Activated T-helper 1 cell treated with Interleukin-2 at 50 U/mL for 16 hours (primary cell): ENCODE measurements at regions not wholly inside any gene's neighbourhood (a gene's known extent, or its start where the extent isn't known, plus 50 kb on each side); places are given as distances from the start of the nearest gene placed in this dataset.
"Not testable (repeated sequence)": the region's sequence is repeated elsewhere in the genome, so short reads cannot be mapped to it uniquely, and the experiment has no call there.

Experiments used
- DNase-seq: peaks from one replicate; pipeline ENCODE4 v3.0.0-alpha.2; 2020; ENCODE audit warnings: low read depth

DNA sequence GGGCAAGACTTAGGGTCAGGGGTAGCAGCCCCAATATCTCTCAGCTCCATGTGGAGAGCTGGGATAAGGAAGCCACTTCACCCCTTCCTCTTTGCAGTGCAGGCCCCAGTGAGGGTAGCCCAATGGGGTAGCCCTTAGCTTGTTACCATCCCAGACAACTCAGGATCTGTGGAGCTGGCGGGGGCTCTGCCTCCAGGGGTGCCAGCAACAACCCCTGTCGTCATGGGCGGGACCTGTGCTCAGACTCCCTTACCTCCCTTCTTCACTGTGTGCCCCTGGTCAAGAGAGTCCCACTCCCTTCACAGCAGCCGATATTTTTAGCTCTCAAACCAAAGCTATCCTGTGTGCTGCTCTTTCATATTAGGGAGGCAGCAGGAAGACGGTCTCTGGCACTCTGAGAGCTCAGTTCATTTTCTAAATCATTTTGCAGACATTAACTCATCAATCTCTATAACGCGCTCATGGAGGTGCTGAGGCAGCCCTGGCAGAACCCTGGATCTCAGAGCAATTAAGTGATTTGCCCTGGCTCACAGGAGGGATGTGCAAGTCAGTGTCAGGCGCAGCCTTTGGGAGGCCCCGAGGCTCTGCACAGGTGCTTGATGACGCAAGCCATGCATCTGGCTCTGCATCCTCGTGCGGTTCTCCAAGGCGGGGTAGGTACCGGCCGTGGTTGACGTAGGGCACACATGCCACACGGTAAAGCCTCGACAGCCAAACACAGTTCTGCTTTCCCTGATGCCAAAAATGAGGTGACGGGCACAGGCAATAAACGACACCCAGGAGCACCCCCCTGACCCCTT, 357.6 kb downstream of the SHANK2 start:
- DNase-seq = no peak

DNA sequence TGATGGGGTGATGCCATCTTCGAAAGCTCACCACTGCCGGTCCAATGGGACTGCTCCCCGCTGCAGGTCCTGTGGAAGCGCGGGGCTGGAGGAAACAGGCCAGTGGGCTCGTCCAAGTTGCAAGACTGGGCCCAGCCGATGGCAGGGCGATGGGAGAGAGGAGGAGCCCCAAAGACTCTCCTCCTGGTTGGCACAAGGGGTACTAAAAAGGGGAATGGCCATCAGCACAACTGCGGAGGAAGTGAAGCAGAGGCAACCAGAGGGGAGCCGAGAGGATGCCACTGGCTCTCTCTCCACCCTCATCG, 357.1 kb downstream of the SHANK2 start:
- no peak for DNase-seq

DNA sequence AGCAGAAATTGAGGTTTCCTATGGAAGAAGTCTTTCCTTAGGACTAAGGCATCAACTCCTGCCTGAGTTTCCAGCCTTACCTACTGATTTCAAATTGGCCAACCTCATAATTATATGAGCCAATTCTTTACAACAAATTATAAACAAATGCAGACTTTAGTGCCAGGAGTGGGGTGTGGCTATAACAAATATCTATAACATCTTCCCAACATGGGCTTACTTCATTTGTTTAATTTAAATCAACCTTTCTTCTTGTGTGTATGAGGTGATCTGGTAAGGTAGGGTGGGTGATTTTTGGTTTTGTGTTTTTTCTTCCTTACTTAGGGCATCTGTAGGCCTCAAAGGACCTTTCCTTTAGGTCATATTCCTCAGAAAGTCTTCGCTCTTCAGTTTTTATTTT, 354.9 kb downstream of the SHANK2 start:
- no peak for DNase-seq

DNA sequence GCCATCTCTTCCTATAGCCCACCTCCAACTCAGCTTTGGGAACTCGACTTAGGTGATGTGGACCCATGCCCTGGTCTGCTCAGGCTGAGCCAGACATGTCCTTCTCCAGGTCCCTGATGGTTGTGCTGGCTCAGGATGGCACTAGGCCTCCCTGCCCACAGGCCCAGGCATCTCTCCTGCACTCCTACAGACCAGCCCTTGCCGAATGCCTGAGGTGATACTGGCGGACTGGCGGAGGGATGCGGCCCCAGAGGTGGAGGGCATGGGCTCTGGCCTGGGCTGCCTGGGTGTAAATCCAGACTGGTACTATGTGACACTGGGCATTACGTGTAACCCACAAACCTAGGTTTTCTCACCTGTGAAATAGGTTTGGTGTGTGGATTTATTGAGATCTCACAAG, 352.8 kb downstream of the SHANK2 start:
- no peak for DNase-seq

DNA sequence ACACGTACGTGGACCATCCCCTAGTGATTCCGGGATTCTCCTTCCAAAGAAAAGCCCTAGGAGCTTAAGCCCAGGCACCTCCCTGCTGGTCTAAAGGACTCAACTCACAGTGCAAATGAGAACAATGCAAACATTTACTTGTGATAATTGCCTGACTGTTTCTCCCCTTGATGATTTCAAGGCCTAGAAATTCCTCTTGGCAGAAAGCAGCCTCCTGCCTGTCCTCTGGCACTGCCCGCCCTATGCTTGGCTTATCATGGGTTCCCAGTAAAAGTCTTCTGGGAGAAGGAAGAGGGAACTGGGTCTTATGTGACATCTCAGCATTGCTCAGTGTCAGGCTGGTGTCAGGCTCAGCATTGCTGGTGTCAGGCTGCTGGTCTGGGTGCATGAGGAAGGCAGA, 351.8 kb downstream of the SHANK2 start:
- DNase-seq = no peak

DNA sequence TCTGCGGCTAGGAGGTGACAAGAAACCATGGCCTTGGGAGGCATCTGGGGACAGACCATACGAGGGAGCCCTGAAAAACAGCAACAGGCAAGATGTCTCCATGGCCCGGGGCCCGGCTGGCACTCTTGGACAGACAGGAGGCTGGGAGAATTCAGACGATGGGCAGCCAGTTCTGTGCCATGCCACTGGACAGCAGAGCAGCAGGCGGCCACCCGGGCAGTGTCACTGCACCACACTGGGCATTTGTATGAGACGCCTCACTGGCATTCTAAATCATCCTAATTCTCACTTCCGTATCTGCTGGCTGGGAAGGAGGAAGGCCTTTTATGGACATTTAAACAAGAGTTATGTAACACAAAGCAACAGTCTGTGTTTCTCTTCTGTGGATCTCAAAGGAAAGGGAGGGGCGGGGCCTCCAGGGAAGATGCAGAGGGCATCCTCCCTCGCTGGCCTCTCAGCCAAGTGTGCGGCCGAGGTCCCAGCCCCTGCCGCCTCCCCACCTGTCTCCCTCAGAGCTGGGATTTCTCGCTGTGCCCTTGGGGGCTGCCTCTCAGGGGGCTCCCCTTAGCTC, 350.3 kb downstream of the SHANK2 start:
- no peak for DNase-seq

DNA sequence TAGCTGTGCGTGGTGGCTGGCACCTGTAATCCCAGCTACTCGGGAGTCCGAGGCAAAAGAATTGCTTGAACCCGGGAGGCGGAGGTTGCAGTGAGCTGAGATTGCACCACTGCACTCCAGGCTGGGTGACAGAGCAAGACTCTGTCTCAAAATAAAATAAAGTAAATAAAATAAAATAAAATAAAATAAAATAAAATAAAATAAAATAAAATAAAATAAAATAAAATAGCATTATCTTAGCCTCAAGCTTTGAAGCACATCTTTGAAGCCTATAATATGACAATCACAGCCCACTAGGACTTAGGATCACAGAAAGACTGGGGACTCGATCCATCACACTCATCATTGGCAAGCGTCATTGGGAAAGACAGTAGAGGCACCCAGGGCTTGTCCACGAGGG, 349.1 kb downstream of the SHANK2 start:
- DNase-seq = not testable (repeated sequence)

DNA sequence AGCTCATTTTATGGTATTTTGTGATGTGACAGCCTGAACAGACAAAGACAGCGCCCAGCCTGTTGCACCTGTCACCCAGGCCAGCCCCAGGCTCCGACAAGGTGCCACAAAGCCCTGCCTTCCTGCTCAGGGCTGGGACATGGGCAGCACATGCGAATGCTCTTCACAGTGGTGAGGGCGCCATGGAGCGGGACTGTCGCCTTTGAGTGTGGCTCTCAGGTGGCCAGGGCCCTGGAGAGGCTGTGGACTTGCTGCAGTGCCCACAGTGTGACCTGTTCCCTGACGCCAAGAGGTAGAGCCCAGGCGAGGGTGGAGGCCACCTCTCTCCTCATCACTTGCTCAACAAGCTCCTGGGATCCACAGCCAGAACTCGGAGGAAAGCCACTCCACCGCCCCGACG, 346.3 kb downstream of the SHANK2 start:
- no peak for DNase-seq

DNA sequence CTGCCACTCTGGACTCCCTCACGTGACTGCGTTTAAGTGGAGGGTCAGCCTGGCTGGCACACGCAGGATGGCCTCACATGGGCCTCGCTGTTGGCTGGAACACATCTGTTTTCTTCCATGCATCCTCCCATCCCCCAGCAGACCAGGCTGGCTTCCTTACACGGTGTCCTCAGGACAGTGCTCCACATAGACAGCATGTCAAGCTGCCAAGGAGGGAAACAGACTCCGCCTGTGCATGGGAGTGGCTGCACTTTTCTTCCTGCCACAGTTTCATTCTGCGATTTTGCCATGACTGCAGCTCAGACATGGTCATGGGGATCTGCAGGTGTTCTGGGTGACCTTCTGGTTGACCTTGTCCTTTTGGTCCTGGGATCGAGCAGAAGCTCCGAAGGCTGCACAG, 344.2 kb downstream of the SHANK2 start:
- no peak for DNase-seq

DNA sequence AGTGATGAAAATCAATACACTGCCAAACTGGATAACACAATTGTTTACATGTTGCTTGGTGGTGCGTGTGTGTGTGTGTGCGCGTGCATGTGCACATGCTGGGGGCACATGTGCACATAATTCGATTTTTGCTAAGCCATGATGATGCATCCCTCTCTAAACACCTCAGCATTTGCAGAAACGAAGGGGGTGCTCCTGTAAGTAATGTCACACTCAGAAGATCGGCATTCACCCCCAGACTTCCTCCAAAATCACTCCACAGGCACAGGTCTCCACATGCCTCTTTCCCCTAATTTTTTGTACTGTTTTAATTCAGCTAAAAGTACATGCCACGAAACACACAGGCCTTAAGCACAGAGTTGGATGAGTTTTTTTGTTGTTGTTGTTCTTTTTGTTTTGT, 341.5 kb downstream of the SHANK2 start:
- no peak for DNase-seq

DNA sequence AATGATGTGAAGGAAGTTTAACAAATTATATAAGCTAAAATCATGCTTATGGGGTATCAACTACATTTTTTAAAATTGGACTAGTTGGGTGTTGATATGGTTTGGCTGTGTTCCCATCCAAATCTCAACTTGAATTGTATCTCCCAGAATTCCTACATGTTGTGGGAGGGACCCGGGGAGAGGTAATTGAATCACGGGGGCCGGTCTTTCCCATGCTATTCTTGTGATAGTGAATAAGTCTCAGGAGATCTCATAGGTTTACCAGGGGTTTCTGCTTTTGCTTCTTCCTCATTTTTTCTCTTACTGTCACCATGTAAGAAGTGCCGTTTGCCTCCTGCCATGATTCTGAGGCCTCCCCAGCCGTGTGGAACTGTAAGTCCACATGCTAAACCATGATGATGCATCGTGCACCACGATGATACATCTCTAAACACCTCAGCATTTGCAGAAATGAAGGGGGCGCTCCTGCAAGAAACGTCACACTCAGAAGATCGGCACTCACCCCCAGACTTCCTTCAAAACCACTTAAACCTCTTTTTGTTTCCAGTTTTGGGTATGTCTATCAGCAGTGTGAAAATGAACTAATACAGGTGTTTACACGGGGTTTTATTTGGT, 340.0 kb downstream of the SHANK2 start:
- no peak for DNase-seq

DNA sequence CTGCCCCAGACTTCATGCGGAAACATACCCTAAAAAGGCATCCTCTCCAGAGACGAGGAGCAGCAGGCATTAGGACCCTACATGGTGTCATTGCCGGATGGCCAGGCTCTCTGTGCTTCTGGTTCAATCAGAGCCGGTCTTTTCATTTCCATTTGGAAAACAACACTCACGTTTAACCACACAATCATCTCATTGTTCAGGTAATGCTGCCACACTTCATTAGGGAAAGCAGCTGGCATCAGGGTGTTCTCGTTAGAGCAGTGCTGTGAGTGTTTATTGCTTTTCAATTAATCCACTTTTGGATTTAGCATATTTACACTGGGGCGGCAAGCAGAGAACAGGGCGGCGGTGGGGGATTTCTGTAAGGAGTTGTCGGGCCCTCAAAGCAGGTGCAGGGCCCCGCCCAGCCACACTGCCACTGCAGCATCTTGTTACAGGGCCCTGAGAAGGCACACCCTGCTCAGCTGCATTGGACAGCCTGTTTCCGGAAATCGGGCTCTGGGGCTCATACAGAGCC, 338.6 kb downstream of the SHANK2 start:
- DNase-seq = no peak

DNA sequence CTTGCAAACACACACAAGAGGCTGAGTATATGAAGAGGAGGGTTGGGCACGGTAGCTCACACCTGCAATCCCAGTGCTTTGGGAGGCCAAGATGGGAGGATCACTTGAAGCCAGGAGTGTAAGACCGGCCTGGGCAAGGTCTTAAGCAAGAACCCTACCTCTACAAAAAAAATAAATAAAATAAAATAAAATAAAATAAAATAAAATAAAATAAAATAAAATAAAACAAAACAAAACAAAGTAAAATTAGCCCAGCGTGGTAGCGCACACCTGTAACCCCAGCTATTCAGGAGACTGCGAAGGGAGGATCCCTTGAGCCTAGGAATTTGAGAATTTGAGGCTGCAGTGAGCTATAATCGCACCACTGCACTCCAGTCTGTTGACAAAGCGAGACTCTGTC, 337.9 kb downstream of the SHANK2 start:
- no peak for DNase-seq

DNA sequence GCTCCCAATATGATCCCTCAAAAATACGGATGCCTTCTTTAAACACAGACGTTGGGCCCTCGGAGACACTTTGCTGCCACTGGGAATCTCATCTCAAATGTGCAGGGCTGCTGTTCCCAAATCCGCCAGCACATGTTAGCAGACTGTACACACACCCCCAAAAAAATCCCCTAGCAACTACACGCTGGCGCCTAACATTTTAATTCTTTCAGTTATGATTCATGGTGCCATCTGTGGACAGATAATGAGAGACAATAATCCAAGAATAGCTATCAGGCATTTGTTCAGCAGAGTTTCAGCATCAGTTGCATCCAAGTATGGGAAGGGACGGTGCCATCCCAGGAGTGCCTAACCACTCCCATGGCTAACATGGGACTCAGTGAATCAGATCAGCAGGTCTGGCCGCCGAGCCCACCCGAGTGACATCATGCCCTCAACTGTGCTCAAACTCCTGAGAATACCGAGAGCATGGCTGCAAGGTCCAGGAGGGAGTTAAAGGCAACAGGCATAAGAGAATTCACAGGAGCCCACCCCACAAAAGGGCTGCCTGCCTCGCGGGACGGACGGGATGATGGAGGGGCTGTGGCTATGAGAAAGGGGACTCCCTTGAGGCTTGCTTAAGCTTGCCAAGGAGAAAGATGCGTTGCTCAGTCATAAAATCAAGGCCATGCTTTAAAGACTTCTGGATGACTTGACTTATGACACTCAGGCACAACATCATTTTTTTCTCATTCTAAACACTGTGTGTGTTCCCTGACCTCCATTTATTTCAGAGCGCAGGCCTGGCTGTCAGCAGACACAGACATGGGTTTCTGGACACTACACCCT, 337.0 kb downstream of the SHANK2 start:
- no peak for DNase-seq

DNA sequence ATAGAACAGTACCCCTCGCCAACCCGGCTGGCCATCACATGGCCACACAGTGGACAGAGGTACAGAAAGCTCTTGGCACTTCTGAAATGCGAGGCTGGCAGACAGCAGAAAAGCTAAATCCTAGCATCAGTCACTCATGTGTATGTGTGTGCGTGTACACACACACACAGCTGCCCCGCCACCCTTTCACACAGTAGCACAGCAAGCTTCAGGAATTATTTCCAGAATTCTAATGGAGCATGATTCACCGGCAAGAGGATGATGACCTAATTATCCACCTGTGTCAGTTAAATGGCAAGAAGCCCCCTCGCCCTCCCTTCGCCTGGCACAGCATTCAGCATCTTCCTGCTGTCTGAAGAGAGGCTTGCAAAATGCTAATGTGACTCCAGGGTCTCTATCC, 336.0 kb downstream of the SHANK2 start:
- no peak for DNase-seq

DNA sequence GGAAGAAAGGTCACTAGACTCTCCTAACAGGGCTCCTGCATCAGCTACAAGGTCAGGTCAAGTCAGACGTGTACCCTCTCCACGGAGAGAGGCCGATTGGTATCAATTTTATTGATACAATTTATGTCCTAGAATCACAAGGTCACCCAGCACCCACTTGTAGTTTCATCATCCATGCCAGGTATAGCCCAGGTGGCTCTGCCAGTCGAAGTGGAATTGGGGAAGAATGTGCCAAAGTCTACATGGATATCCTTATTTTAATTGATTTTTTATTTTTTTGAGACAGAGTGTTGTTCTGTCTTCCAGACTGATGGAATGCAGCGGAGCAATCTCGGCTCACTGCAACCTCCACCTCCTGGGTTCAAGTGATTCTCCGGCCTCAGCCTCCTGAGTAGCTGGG, 334.1 kb downstream of the SHANK2 start:
- DNase-seq = no peak

DNA sequence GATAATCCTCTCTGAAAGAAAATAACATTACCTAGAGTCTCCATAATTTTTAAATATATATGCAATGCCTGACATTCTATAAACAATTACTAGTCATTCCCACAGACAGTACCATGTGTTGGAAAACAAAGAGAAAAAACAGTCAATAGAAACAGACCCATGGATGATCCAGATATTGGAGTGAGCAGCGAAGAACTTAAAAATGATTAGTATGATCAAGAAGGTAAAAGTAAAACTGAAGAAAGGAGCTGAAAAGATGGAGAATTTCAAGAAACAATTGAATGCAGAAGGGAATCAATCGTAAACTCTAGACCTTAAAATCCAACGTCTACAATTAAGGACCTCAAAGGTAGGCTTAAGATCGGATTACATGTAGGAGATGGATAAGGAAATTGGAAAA, 330.6 kb downstream of the SHANK2 start:
- no peak for DNase-seq

DNA sequence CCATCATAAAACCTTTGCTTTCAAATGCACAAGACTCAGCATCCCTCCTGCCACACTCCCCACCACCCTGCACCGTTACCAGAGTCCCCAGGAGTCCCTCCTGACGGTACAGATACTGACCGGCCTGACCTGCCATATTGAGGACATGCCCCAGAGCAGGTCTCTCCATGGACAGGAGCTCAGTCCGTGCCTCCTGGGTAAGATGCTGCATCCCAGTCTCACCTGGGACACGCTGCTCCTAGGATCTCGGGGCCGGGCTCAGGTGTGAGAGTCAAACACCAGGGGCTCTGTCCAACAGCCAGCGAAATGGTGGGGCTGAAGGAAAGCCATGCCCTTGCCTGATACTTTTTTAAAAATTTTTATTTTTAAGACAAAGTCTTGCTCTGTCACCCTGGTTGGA, 328.3 kb downstream of the SHANK2 start:
- no peak for DNase-seq

DNA sequence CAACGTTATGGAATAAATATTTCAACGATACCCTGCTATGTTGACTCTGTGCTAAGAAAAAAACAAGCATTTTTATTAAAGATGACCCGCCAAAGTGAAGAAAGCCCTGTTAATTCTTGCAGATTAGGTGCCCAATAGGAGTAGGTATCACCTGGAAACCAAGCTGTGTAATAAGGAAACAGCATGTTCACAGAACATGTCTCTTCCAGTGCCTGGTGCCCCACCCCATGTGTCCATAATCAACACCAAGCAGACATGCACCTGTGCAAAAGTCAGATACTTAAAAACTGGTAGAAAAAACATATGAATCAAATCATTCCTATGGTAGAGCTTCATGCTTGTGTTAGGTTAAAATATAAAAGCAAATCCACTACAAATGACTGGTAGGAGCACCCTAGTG, 327.1 kb downstream of the SHANK2 start:
- DNase-seq = no peak

DNA sequence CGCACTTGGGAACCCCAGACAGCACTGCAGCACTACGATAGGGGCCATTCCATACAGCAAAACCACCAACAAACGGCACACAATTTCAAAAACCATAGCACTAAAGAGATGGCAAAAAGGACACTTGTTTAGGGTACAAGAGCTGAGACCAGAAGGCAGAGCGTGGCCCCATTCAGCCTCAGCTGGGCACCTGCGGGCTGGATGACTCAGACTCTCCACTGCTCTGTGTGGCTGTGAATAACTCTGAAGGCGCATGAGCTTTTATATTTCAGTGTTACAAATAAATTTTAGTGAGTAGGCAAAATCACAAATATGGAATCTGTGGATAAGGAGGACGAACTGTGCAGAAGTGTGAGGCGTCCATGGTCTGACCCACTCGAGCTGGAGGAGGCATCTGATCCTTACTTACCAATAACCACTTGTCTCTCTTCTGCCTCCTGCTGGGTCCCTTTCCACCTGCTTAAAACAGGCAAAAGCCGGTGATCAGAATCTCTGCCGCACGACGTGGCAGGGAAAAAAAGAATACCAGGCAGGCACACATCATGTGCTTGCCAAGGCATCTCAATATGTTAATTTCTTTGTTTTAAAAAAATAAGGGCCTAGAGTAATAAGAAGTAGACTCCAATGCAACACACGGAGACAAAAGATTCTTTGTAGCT, 325.7 kb downstream of the SHANK2 start:
- DNase-seq = no peak

DNA sequence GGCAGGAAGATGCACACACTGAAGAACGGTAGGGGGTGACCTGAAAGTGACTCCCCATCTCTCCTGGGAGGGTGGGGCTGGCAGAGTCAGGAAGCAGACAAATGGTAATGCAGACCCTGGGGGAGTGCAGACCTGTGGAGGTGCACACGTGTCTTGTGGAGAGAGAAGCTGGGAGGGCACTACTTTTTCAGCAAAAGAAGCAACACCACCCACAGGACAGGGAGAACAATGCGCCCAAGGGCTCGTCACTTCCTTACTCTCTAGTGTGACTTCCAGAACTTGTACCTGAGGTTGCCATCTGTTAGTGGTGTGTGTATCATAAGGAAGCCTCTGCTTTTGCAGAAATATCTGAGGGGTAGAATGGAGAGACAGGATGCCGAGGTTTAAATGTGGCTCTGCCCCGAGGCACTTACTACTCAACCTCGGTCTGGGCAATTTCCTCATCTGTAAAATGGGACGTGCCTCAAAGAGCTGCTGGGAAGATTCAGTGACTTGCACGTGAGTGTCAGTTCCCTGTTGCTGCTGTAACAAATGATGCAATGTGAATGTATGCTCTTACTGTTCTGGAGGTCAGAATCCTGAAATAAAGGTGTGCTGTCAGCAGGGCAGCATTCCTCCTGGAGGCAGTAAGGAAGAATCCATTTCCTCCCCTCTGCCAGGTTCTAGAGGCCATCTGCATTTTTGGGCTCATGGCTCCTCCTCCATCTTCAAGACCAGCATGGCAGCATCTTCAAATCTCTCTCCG, 323.4 kb downstream of the SHANK2 start:
- DNase-seq = no peak

DNA sequence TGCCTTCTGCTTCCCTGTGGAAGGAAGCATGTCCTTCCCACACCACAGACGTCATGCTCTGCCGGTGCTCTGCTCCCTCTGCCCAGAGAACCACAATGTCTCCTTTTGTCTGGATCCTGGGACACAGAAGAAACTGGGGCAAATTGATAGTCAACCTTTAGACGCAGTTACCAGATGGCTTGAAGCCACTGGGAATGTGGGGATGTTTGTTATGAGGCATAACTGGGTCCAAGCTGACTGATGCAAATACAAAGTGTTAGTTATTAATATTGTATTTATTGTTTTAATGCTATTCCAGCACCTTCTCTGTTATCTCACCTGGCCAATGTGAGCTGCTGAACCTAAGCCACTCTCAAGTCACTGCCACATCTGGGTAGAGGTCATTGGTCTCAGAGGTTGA, 322.2 kb downstream of the SHANK2 start:
- DNase-seq = no peak
